GM12874 (cell line): ENCODE measurements at regions not wholly inside any gene's neighbourhood (a gene's known extent, or its start where the extent isn't known, plus 50 kb on each side); places are given as distances from the start of the nearest gene placed in this dataset.

Source experiments
- TF ChIP-seq, protein P1 (sequence below): IDR thresholded peaks from 2 replicates; pipeline ENCODE4 v1.5.1; 2011; ENCODE audit warnings: low read depth, mild to moderate bottlenecking, control low read depth, low read length, moderate library complexity; ENCODE audit not compliant: insufficient read depth

- TF ChIP-seq, protein P1, sequence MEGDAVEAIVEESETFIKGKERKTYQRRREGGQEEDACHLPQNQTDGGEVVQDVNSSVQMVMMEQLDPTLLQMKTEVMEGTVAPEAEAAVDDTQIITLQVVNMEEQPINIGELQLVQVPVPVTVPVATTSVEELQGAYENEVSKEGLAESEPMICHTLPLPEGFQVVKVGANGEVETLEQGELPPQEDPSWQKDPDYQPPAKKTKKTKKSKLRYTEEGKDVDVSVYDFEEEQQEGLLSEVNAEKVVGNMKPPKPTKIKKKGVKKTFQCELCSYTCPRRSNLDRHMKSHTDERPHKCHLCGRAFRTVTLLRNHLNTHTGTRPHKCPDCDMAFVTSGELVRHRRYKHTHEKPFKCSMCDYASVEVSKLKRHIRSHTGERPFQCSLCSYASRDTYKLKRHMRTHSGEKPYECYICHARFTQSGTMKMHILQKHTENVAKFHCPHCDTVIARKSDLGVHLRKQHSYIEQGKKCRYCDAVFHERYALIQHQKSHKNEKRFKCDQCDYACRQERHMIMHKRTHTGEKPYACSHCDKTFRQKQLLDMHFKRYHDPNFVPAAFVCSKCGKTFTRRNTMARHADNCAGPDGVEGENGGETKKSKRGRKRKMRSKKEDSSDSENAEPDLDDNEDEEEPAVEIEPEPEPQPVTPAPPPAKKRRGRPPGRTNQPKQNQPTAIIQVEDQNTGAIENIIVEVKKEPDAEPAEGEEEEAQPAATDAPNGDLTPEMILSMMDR, result no peak
Observed at GRCh38 chr3:130291148-130291547, 54.3 kb upstream of the COL6A5 start.

- TF ChIP-seq, protein P1, result no peak
Observed at GRCh38 chr3:130293247-130293646, 52.2 kb upstream of the COL6A5 start.
